ENCODE measurements at regions not wholly inside any gene's neighbourhood (a gene's known extent, or its start where the extent isn't known, plus 50 kb on each side); places are given as distances from the start of the nearest gene placed in this dataset.
"Not testable (repeated sequence)": the region's sequence is repeated elsewhere in the genome, so short reads cannot be mapped to it uniquely, and the experiment has no call there.

DNA sequence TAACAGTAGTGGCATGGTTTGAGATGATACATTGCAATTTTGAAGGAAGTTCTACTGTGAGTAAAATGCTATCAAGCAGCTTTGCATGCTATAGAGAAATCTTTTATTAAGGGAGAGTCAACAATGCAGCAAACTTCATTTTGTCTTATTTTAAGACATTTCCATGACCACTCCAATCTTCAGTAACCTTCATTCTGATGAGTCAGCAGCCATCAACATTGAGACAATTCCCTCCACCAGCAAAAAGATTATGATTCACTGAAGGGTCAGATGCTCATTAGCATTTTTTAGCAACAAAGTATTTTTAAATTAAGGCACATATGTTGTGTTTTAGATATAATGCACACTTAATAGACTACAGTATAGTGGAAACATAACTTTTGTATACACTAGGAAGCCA is 235.7 kb downstream of the DSC3 start:
- H3K4me1 ChIP-seq (ENCODE audit: insufficient read depth, low read length, poor library complexity, severe bottlenecking) = no peaks in the 10 kb centered on the region
- TF ChIP-seq CTCF (conservative IDR thresholded peaks at IDR 0.05; ENCODE audit: low read depth, low read length) = no peak
- TF ChIP-seq EZH2 (IDR thresholded peaks at IDR 0.05; ENCODE audit: borderline replicate concordance, low read depth, low read length, poor library complexity, severe bottlenecking) = no peak
- intact Hi-C loops (cut with micrococcal nuclease; ENCODE audit: unreplicated experiment) = no loop called here
- no peaks in the 10 kb centered on the region for H3K27me3 ChIP-seq (replicated peaks; ENCODE audit: insufficient read depth, low read depth, low read length, poor library complexity)
- CTCF ChIA-PET = no interaction called here
- H3K36me3 ChIP-seq (ENCODE audit: insufficient read depth, low read length, poor library complexity, severe bottlenecking) = no peaks in the 10 kb centered on the region
- no peak overlapping the region for H3K4me3 ChIP-seq (ENCODE audit: low read depth, low read length, poor library complexity, severe bottlenecking)
- no peak for DNase-seq (ENCODE audit: low spot score)
- POLR2A ChIA-PET (ENCODE audit: low non-redundant PET) = no interaction called here
- peaks cover 8% of the 10 kb centered on the region for H3K9me3 ChIP-seq (ENCODE audit: low read depth, low read length, poor library complexity, severe bottlenecking)
- BruUV-seq (replicated peaks) = no TSS peak
- H3K27ac ChIP-seq (ENCODE audit: low read depth, low read length, poor library complexity, severe bottlenecking) = no peak overlapping the region

- Histone ChIP-seq H3K4me3 (ENCODE audit: low read depth, low read length, poor library complexity, severe bottlenecking) (no peak overlapping the region), H3K4me1 (ENCODE audit: insufficient read depth, low read length, poor library complexity, severe bottlenecking) (no peaks in the 10 kb centered on the region), H3K36me3 (ENCODE audit: insufficient read depth, low read length, poor library complexity, severe bottlenecking) (no peaks in the 10 kb centered on the region), H3K9me3 (ENCODE audit: low read depth, low read length, poor library complexity, severe bottlenecking) (peaks cover 19% of the 10 kb centered on the region), H3K27ac (ENCODE audit: low read depth, low read length, poor library complexity, severe bottlenecking) (no peak overlapping the region), H3K27me3 (replicated peaks; ENCODE audit: insufficient read depth, low read depth, low read length, poor library complexity) (no peaks in the 10 kb centered on the region)
- BruUV-seq (replicated peaks) = no TSS peak
- ChIA-PET CTCF (no interaction called here), POLR2A (ENCODE audit: low non-redundant PET) (no interaction called here)
- TF ChIP-seq EZH2 (IDR thresholded peaks at IDR 0.05; ENCODE audit: borderline replicate concordance, low read depth, low read length, poor library complexity, severe bottlenecking) (no peak), CTCF (conservative IDR thresholded peaks at IDR 0.05; ENCODE audit: low read depth, low read length) (no peak)
- intact Hi-C loops (cut with micrococcal nuclease; ENCODE audit: unreplicated experiment) = no loop called here
- DNase-seq (ENCODE audit: low spot score) = no peak
These were observed 241.7 kb downstream of the DSC3 start for GRCh38 chr18:30800800-30801199.

DNA sequence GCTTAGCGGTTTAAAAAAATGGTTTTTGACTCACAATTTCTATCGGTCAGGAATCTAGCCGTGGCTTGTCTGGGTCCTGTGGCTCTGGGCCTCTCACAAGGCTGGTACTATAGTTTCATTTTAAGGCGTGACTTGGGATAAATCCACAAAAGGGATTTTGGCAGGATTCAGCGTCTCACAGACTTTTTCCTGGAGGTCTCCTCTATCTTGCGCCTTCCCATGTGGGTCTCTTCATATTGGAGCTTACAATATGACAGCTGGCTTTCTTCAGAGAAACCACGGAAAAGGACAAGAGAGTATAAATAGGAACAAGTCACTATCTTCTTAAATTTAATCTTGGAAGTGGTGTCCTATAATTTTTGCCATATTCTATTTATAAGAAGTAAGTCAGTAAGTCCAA is 250.5 kb downstream of the DSC3 start:
- H3K27me3 ChIP-seq (replicated peaks; ENCODE audit: insufficient read depth, low read depth, low read length, poor library complexity) = no peaks in the 10 kb centered on the region
- no TSS peak for BruUV-seq (replicated peaks)
- CTCF ChIA-PET = no interaction called here

DNA sequence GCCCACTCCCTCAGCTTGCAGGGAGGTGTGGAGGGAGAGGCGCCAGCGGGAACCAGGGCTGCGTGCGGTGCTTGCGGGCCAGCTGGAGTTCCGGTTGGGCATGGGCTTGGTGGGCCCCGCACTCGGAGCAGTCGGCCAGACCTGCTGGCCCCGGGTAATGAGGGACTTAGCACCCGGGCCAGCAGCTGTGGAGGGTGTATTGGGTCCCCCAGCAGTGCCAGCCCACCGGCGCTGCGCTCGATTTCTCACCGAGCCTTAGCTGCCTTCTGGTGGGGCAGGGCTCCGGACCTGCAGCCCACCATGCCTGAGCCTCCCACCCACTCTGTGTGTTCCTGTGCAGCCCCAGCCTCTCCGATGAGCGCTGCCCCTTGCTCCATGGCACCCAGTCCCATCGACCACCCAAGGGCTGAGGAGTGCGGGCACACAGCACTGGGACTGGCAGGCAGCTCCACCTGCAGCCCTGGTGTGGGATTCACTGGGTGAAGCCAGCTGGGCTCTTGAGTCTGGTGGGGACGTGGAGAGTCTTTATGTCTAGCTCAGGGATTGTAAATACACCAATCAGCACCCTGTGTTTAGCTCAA is 254.0 kb downstream of the DSC3 start:
- H3K27ac ChIP-seq (ENCODE audit: low read depth, low read length, poor library complexity, severe bottlenecking); intact Hi-C loops (cut with micrococcal nuclease; ENCODE audit: unreplicated experiment); BruUV-seq (replicated peaks); H3K4me3 ChIP-seq (ENCODE audit: low read depth, low read length, poor library complexity, severe bottlenecking); H3K27me3 ChIP-seq (replicated peaks; ENCODE audit: insufficient read depth, low read depth, low read length, poor library complexity); H3K4me1 ChIP-seq (ENCODE audit: insufficient read depth, low read length, poor library complexity, severe bottlenecking); DNase-seq (ENCODE audit: low spot score); POLR2A ChIA-PET (ENCODE audit: low non-redundant PET); H3K36me3 ChIP-seq (ENCODE audit: insufficient read depth, low read length, poor library complexity, severe bottlenecking); CTCF ChIA-PET: not testable (repeated sequence)
- H3K9me3 ChIP-seq (ENCODE audit: low read depth, low read length, poor library complexity, severe bottlenecking) = peaks cover 17% of the 10 kb centered on the region

More for the DNA sequence above, 250.5 kb downstream of the DSC3 start:
- no peak for TF ChIP-seq CTCF (conservative IDR thresholded peaks at IDR 0.05; ENCODE audit: low read depth, low read length)
- TF ChIP-seq EZH2 (IDR thresholded peaks at IDR 0.05; ENCODE audit: borderline replicate concordance, low read depth, low read length, poor library complexity, severe bottlenecking) = no peak
- intact Hi-C loops (cut with micrococcal nuclease; ENCODE audit: unreplicated experiment) = no loop called here
- DNase-seq (ENCODE audit: low spot score) = no peak
- no peak overlapping the region for H3K4me3 ChIP-seq (ENCODE audit: low read depth, low read length, poor library complexity, severe bottlenecking)
- POLR2A ChIA-PET (ENCODE audit: low non-redundant PET) = no interaction called here
- no peaks in the 10 kb centered on the region for H3K4me1 ChIP-seq (ENCODE audit: insufficient read depth, low read length, poor library complexity, severe bottlenecking)
- H3K27ac ChIP-seq (ENCODE audit: low read depth, low read length, poor library complexity, severe bottlenecking) = no peak overlapping the region
- peaks cover 17% of the 10 kb centered on the region for H3K9me3 ChIP-seq (ENCODE audit: low read depth, low read length, poor library complexity, severe bottlenecking)
- H3K36me3 ChIP-seq (ENCODE audit: insufficient read depth, low read length, poor library complexity, severe bottlenecking) = no peaks in the 10 kb centered on the region

Measured in A673 (cell line).